ENCODE measurements at regions not wholly inside any gene's neighbourhood (a gene's known extent, or its start where the extent isn't known, plus 50 kb on each side); places are given as distances from the start of the nearest gene placed in this dataset.
"Not testable (repeated sequence)": the region's sequence is repeated elsewhere in the genome, so short reads cannot be mapped to it uniquely, and the experiment has no call there.

- not testable (repeated sequence) for ATAC-seq; DNase-seq (ENCODE audit: low spot score)
These were observed 781.7 kb upstream of the SLIT2 start for GRCh38 chr4:19470001-19470400.

DNA sequence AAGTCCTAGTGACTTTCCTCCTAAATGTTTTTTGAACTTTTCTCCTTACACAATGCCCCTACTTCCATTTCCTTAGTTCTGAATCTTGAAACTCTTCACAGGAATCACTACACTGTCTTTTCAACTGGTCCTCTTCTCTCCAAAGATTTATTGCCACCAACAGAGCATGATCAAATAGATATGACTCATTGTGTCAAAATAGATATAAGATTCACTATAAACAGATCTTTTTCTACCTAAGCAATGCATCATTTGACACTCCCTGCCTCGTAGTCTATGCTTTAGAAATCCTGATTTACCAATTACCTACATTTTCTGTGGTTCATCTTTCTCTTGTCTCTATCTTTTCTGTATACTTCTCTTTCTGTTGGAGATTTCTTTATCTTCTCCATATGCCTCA lies 789.6 kb upstream of the SLIT2 start:
- ATAC-seq (no peak), DNase-seq (ENCODE audit: low spot score) (no peak)

DNA sequence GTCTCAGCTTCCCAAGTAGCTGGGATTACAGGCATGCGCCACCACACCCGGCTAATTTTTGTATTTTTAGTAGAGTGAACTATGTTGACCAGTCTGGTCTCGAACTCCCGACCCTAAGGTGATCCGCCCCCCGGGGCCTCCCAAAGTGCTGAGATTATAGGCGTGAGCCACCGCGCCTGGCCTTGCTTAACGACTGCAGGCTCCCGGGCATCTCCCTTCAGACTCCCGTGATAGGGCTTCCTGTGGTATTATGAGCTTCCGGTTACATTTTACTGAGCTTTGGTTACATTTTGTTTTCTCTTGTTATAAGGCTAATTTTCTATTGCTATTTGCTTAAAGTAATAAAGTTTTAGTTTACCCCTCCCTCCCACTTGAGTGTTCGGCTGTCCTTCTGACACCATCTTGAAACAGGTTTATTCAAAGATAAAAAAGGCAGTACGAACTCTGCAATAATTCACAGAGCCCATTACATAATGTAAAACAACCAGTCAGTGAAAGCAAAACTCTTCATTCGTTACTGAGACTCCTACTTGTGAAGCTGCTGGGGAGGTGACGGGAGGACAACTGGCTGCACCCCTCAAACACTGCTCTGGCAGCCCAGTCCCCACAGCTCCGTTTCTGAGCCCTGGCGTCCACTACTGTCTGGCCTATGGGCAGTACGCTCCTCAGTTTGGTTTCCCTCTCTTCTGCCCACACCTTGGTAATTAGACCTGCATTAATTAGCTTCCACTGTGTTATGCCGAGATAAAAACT lies 795.7 kb upstream of the SLIT2 start:
- no peak for ATAC-seq
- DNase-seq (ENCODE audit: low spot score): no peak

- ATAC-seq (no peak), DNase-seq (ENCODE audit: low spot score) (no peak)
These were observed 796.5 kb upstream of the SLIT2 start for GRCh38 chr4:19455196-19455595.

DNA sequence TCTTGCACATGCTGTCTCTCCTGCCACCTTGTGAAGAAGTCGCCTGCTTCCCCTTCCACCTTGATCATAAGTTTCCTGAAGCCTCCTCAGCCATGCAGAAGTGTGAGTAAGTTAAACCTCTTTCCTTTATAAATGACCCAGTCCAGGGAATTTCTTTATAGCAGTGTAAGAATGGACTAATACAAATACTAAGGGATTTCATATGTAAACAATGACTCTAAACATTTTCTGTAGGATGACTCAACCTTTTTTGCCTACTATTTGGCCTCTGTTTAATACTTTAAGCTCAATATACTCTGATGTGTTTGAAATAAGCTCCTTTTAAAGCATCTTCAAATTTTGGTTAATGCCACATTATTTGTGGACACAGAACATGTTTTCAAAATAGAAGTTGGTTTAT lies 813.5 kb upstream of the SLIT2 start:
- DNase-seq (ENCODE audit: low spot score): no peak
- no peak for ATAC-seq

GRCh38 chr4:19437008-19437407 lies 814.7 kb upstream of the SLIT2 start:
- no peak for ATAC-seq

GRCh38 chr4:19429684-19430083 lies 822.0 kb upstream of the SLIT2 start:
- DNase-seq (ENCODE audit: low spot score): no peak
- no peak for ATAC-seq

More at GRCh38 chr4:19437008-19437407, 814.7 kb upstream of the SLIT2 start:
- no peak for DNase-seq (ENCODE audit: low spot score)

DNA sequence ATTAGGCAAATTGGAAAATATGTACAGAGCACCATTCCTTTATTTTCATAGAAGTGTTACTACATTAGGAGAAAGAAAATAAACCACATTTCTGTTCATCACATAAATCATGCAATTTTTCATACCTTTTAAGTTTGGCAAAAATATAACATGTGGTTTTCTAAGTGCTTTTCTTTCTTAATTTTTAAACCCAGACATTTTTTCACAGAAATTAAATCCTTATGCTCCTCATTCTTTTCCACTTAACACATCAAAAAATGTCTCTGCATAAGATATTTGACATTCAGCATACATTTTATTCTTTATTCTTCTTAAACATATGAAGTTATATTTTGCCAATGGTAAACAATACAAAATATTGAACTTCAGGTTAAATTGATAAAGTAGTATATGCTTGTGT lies 826.6 kb upstream of the SLIT2 start:
- DNase-seq (ENCODE audit: low spot score) (no peak), ATAC-seq (no peak)

DNA sequence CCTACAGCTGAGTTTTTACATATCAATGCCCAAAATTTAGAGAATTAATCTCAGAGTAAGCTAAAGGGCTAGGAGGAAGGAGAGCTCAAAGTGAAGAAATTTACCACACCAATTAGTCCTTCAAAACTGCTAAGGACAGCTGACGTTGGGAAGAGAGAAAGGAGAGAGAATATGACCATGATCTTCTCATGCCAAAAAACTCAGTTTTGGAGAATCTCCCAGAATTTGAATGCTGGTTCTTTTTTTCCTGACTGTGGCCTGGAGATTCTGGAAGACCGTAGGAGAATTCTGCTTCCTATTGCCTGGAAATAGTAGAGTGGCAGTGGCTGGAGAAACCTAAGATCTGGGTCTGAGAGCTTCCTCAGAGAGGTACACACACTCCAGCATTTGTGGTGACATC lies 834.4 kb upstream of the SLIT2 start:
- ATAC-seq (no peak), DNase-seq (ENCODE audit: low spot score) (no peak)

DNA sequence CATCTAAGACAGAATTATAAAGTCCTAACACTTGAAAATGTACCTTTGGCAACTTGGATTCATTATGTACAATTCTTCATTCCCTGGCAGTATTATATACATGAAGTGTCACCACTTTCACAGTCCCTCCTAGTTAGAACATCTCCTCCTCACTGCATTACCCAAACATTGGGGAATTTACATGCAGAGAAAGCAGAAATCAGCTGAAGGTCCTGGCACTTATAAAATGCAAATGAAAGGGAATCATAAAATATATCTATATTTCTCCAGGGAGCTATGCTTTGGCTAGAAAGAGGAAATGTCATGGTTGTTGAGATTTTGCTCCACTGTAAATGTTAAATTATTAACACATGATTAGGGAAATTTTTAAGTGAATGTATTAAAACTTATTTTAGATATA lies 835.6 kb upstream of the SLIT2 start:
- no peak for DNase-seq (ENCODE audit: low spot score)
- no peak for ATAC-seq

DNA sequence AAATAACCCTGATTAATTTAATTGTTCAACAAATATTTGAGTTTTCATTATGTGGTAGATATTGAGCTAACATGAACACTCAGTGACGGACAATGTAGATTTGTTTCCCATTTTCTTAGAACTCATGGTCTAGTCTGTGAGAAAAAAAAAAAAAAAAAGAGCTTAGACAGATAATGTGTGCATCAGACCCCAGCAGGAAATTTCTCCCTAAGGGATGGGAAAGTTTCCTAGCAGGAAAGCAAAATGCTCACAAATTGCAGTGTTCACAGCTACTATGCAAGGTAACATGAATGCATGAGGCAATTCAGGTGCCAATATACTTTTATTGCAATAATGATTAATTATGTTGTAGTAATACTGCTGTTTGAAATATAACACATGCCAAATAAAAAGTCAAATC lies 843.2 kb upstream of the SLIT2 start:
- no peak for ATAC-seq
- no peak for DNase-seq (ENCODE audit: low spot score)

DNA sequence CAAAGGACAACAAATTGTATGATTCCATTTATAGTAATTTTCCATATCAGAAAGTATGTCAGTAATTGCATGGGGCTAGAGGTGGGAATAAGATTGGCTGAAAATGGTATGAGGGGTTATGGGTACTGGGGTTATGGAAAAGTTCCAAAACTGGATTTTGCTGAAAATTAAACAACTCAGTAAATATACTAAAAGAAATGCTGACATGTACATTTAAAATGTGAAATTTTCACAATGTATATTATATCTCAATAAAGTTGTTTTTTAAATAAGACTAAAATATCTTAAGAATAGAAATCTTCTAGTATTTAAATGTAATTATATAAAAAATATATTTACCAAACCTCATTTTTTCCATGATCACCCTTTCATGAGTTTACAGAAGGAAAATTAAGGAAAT lies 844.9 kb upstream of the SLIT2 start:
- no peak for ATAC-seq
- DNase-seq (ENCODE audit: low spot score): no peak

GRCh38 chr4:19403786-19404370 lies 847.8 kb upstream of the SLIT2 start:
- ATAC-seq (no peak), DNase-seq (ENCODE audit: low spot score) (no peak)

GRCh38 chr4:19402581-19403065 lies 849.1 kb upstream of the SLIT2 start:
- no peak for DNase-seq (ENCODE audit: low spot score)

DNA sequence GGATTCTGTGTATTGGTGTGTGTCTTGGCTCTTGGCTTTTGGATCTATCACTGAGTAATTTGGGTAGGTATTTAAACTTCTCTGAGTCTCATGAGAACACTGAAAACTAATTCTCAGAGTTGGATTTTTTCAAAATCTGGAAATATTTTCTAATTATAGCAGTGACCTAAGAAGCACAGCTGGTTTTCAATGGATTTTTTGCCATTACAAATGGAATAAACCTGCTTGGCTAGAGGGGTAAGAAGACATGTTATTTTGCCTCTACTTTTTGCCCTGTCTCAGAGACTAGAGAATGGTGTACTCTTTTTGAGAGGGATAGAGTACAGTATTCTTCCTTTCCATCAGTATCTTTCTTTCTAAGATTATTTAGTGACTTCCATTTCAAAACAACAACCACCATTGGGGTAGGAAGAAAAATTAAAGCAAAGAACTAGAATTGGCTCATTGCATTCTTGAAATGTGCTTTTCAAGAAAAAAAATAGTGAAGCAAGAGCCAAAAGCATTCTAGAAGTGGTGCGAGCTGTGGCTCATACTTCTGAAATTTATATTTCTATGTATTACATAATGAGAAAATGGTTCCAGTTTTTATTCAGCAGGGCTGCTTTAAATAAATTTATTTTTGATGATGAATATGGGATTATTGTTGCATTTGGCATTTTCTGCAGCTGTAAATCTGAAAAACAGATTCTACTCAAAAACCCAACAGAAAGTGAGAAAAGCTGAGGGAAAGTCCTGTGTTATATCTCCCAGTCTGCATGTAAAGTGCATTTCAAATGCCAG lies 850.2 kb upstream of the SLIT2 start:
- DNase-seq (ENCODE audit: low spot score) (no peak), ATAC-seq (no peak)

More at GRCh38 chr4:19402581-19403065, 849.1 kb upstream of the SLIT2 start:
- no peak for ATAC-seq

GRCh38 chr4:19400820-19401219 lies 850.9 kb upstream of the SLIT2 start:
- DNase-seq (ENCODE audit: low spot score) (no peak), ATAC-seq (no peak)

DNA sequence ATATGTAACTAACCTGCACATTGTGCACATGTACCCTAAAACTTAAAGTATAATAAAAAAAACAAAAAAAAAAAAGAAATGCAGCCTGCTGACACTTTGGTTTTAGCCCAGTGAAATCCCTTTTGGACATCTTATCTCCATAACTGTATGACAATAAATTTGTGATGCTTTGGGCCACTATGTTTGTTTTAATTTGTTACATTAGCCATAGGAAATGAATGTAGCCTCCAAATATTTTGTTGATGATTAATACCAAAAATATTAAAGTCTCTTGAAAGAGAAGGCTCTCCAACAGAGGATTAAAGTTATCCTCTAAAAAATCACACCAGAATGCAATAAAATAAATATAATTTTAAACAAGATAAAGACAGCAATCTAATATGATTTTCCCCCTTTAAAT lies 852.7 kb upstream of the SLIT2 start:
- DNase-seq (ENCODE audit: low spot score) (no peak), ATAC-seq (no peak)

GRCh38 chr4:19386786-19387185 lies 864.9 kb upstream of the SLIT2 start:
- ATAC-seq (no peak), DNase-seq (ENCODE audit: low spot score) (no peak)

GRCh38 chr4:19382993-19383756 lies 868.5 kb upstream of the SLIT2 start:
- no peak for ATAC-seq
- DNase-seq (ENCODE audit: low spot score): no peak

- DNase-seq (ENCODE audit: low spot score) (no peak), ATAC-seq (no peak)
These were observed 870.6 kb upstream of the SLIT2 start for GRCh38 chr4:19381068-19381467.

- ATAC-seq: no peak
These were observed 871.1 kb upstream of the SLIT2 start for GRCh38 chr4:19380600-19380999.

More at GRCh38 chr4:19380600-19380999, 871.1 kb upstream of the SLIT2 start:
- DNase-seq (ENCODE audit: low spot score): no peak

All from left lobe of liver (tissue), 2 donors.